Stimulated activated CD8-positive, alpha-beta memory T cell treated with anti-CD3 and anti-CD28 coated beads, Interleukin-4, amount 100 ng/mL, for 48 hours (primary cell): ENCODE measurements at regions not wholly inside any gene's neighbourhood (a gene's known extent, or its start where the extent isn't known, plus 50 kb on each side); places are given as distances from the start of the nearest gene placed in this dataset.

Experiments
- DNase-seq: peaks from one replicate; pipeline ENCODE4 v3.0.0-alpha.2; 2020

- no peak for DNase-seq
Measured at GRCh38 chr5:111016801-111017200, 54.7 kb upstream of the TSLP start.

- no peak for DNase-seq
Measured at GRCh38 chr5:111017731-111018130, 53.8 kb upstream of the TSLP start.
